LHCN-M2 (cell line): ENCODE measurements at regions not wholly inside any gene's neighbourhood (a gene's known extent, or its start where the extent isn't known, plus 50 kb on each side); places are given as distances from the start of the nearest gene placed in this dataset.

Experiments used
- DNase-seq: peaks from one replicate; pipeline ENCODE4 v3.0.0-alpha.2; 2012; ENCODE audit warnings: low read depth

- DNase-seq, result no peak
These were observed 54.2 kb upstream of the PARD3 start for GRCh38 chr10:34869135-34869836.

GRCh38 chr10:34868589-34868988 lies 53.5 kb upstream of the PARD3 start:
- DNase-seq, result no peak

GRCh38 chr10:34866848-34867247 lies 51.8 kb upstream of the PARD3 start:
- peak; percentile 7 for DNase-seq
